Tibial nerve (tissue), 4 donors: ENCODE measurements at regions not wholly inside any gene's neighbourhood (a gene's known extent, or its start where the extent isn't known, plus 50 kb on each side); places are given as distances from the start of the nearest gene placed in this dataset.

ENCODE experiments used
- DNase-seq, 2 donors: peaks; one replicate each; pipeline ENCODE4 v3.0.0-alpha.2; 2019; ENCODE audit warnings: low spot score in 2 of 2
- H3K27ac ChIP-seq, 4 donors: fragments of 200-600 bp; sonication (generic) in 3 of 4; one replicate each; pipeline ENCODE4 v1.5.1; 2017 to 2019; ENCODE audit warnings: mild to moderate bottlenecking in 1 of 4
- H3K27me3 ChIP-seq, 2 donors: fragments of 200-600 bp; sonication (generic) in 1 of 2; one replicate each; pipeline versions ENCODE4 v1.5.1 to v1.6.0; 2017 to 2019
- H3K36me3 ChIP-seq, 3 donors: fragments of 200-600 bp; sonication (generic); one replicate each; pipeline ENCODE4 v1.5.1; 2018 to 2019
- H3K4me1 ChIP-seq, 4 donors: fragments of 200-600 bp; sonication (generic) in 3 of 4; one replicate each; pipeline ENCODE4 v1.5.1; 2017 to 2019
- H3K4me3 ChIP-seq, 4 donors: fragments of 200-600 bp; sonication (generic) in 3 of 4; one replicate each; pipeline ENCODE4 v1.5.1; 2017 to 2019; ENCODE audit warnings: mild to moderate bottlenecking in 1 of 4, moderate library complexity in 1 of 4
- H3K9me3 ChIP-seq, 4 donors: fragments of 200-600 bp; sonication (generic) in 3 of 4; one replicate each; pipeline ENCODE4 v1.5.1; 2017 to 2019
- EP300 ChIP-seq, 2 donors: sonication (generic); formaldehyde crosslinking; IDR thresholded peaks; one replicate each; pipeline ENCODE4 v1.6.1; 2017; ENCODE audit warnings: antibody characterized with exemption in 2 of 2, mild to moderate bottlenecking in 1 of 2
- POLR2A ChIP-seq, 2 donors: fragments of 450-650 bp; IDR thresholded peaks; one replicate each; pipeline ENCODE4 v1.6.1; 2017; ENCODE audit warnings: antibody characterized with exemption in 2 of 2, mild to moderate bottlenecking in 2 of 2, moderate library complexity in 2 of 2
- WGBS, 2 donors: methylation state at CpG; one replicate each; pipeline ENCODE4 v1.1.5; 2018; 5-methylcytosine and 5-hydroxymethylcytosine counted together
- TF ChIP-seq, protein P1 (sequence below), 5 experiments: fragments of 200-600 bp in 3 of 5; fragments of 450-650 bp in 2 of 5; sonication (generic) in 3 of 5; IDR thresholded peaks; one replicate each; pipeline ENCODE4 v1.5.1; 2016 to 2019; ENCODE audit warnings: antibody characterized with exemption in 5 of 5, mild to moderate bottlenecking in 3 of 5, moderate library complexity in 2 of 5

DNA sequence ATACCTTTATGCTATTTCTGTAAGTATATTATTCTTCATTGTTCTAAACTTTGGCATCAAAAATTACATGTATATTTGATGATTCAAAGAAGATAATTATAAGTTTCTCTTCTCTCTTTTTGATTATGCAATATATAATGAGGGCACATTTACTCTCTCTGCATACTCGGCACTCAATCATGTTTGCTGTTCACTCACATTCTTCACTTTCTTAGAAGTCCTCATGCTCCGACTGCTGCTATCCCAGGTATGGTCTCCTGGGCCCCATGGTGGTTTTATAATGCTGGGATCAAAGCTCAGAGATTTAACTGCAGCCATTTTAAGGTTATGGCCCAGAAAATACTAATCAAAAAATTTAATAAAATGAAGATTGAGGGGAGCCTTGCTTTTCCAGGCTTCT, 529.7 kb upstream of the IL12A start:
- peaks cover 0 to 8% (median 0%) of the 10 kb centered on the region in 4 donors for H3K4me1 ChIP-seq
- H3K27ac ChIP-seq = no peak overlapping the region
- H3K9me3 ChIP-seq = no peaks in the 10 kb centered on the region

DNA sequence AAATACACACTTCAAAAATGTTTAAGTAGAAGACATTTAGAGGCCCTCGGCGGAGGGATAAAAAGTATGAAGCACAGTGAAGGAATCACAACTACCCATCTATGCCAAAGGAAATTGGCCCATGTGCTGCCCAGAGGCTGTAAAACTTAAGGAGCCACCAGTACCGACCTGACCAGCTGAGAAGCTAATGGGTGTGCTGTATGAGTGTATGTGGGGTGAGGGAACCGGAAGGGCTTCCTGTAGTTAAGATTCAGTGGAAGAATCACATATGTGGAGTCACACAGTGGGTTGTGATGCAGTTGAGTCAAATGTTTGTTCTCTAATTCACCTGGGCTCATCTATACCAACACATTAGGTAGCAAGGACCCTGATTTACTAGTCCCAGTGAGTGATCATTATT, 516.0 kb upstream of the IL12A start:
- H3K9me3 ChIP-seq = peaks cover 0 to 4% (median 0%) of the 10 kb centered on the region in 4 donors
- H3K27me3 ChIP-seq = no peaks in the 10 kb centered on the region
- no peak for DNase-seq
- no peak overlapping the region for H3K4me3 ChIP-seq
- no peaks in the 10 kb centered on the region for H3K36me3 ChIP-seq
- H3K27ac ChIP-seq = no peak overlapping the region
- no peaks in the 10 kb centered on the region for H3K4me1 ChIP-seq
- no peak for TF ChIP-seq POLR2A (IDR thresholded peaks at IDR 0.05)
- TF ChIP-seq, protein P1, sequence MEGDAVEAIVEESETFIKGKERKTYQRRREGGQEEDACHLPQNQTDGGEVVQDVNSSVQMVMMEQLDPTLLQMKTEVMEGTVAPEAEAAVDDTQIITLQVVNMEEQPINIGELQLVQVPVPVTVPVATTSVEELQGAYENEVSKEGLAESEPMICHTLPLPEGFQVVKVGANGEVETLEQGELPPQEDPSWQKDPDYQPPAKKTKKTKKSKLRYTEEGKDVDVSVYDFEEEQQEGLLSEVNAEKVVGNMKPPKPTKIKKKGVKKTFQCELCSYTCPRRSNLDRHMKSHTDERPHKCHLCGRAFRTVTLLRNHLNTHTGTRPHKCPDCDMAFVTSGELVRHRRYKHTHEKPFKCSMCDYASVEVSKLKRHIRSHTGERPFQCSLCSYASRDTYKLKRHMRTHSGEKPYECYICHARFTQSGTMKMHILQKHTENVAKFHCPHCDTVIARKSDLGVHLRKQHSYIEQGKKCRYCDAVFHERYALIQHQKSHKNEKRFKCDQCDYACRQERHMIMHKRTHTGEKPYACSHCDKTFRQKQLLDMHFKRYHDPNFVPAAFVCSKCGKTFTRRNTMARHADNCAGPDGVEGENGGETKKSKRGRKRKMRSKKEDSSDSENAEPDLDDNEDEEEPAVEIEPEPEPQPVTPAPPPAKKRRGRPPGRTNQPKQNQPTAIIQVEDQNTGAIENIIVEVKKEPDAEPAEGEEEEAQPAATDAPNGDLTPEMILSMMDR (IDR thresholded peaks at IDR 0.05) = no peak
- TF ChIP-seq EP300 (IDR thresholded peaks at IDR 0.05) = no peak
- 60 to 67% methylated on average over 4 of the region's 4 CpGs for WGBS, 2 donors

More for the DNA sequence above, 529.7 kb upstream of the IL12A start:
- TF ChIP-seq, protein P1 (IDR thresholded peaks at IDR 0.05) = no peak
- TF ChIP-seq EP300 (IDR thresholded peaks at IDR 0.05) = no peak
- TF ChIP-seq POLR2A (IDR thresholded peaks at IDR 0.05) = no peak
- Histone ChIP-seq H3K4me3 (no peak overlapping the region), H3K27me3 (no peaks in the 10 kb centered on the region), H3K36me3 (no peaks in the 10 kb centered on the region)
- no peak for DNase-seq
- 77 to 83% methylated on average over 2 of the region's 2 CpGs for WGBS, 2 donors

DNA sequence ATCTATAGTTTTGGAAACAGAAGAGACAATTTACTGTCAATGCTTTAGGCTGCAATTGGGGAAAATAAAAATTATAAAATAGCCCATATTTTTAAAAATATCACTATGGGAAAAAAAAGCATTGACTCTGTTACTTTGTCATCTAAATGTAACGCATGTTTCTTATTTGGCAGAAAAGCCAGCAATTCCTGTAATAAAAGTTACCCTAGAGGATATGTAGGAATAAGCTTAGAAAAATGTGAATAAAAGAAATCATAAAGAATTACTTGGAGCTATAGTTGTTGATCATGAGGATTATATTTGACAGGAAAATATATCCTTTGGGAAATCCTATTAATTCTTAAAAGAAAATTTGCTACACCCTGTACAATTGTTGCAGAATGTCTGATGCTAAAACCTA, 515.4 kb upstream of the IL12A start:
- no peak overlapping the region for H3K27ac ChIP-seq
- no peak overlapping the region for H3K4me3 ChIP-seq
- no peaks in the 10 kb centered on the region for H3K4me1 ChIP-seq
- no peak for DNase-seq
- H3K36me3 ChIP-seq = no peaks in the 10 kb centered on the region
- no peaks in the 10 kb centered on the region for H3K27me3 ChIP-seq
- 57 to 65% methylated on average over 1 of the region's 1 CpG for WGBS, 2 donors
- peaks cover 0 to 8% (median 0%) of the 10 kb centered on the region in 4 donors for H3K9me3 ChIP-seq
- TF ChIP-seq, protein P1 (IDR thresholded peaks at IDR 0.05) = no peak
- TF ChIP-seq EP300 (IDR thresholded peaks at IDR 0.05) (no peak), POLR2A (IDR thresholded peaks at IDR 0.05) (no peak)

DNA sequence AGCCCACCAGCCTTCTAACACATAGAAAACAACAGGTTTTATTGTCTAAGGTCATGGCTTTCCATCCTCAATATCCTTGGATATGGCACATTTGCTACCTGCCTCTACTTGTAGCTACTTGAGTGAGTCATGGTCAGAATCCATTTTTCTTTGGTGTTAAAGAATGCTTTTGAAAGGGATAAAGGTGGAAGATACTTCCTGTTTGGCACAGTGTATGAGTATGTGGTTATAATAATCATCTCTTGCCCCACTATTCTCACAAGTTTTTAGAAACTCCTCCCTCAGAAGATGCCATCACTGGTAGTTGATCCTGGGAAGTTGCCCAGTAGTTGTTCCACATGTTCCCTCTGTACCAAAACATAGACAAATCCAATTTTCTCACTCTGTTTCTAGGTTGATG, 508.6 kb upstream of the IL12A start:
- H3K36me3 ChIP-seq = no peaks in the 10 kb centered on the region
- H3K27me3 ChIP-seq = no peaks in the 10 kb centered on the region
- H3K9me3 ChIP-seq = peaks cover 0 to 13% (median 0%) of the 10 kb centered on the region in 4 donors
- no peak overlapping the region for H3K27ac ChIP-seq
- DNase-seq = no peak
- no peaks in the 10 kb centered on the region for H3K4me1 ChIP-seq
- no peak overlapping the region for H3K4me3 ChIP-seq
- TF ChIP-seq, protein P1 (IDR thresholded peaks at IDR 0.05) = no peak
- no peak for TF ChIP-seq EP300 (IDR thresholded peaks at IDR 0.05)
- no peak for TF ChIP-seq POLR2A (IDR thresholded peaks at IDR 0.05)

DNA sequence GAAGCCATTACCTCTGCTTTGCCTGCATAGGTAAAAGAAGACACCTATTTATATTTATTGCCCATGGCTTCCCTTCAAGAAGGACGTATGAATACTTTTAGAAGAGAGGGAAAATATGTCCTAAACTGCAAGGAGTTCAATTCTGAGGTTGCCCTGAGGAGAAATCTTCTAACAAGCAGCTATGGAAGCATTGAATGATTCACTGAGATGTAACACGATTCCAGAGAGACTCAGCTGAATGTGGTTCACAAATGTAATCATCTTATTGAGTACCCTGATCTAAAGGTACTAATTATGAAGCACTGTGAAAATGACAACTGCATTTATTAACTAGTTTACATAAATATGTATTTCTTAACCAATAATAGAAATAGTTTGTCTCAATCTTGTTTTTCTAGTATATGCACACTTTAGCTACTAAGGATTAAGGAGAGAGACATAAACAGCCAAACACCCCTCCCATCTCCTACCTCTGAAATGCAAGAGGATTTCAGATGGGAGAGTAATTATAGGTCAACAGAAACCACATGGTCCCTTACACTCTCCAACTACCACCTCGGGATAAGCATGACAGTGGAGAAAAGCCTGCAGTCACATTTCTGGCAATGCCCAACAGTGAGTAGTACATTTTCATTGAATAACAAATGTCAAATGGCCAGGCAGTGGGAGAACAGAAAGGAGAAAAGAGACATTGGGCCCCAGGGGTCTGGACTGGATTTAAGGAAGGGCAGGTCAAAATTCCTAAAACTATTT, 506.2 kb upstream of the IL12A start:
- H3K4me3 ChIP-seq = no peak overlapping the region
- 36% methylated on average over 3 of the region's 3 CpGs for WGBS, 2 donors

More for the DNA sequence above, 506.2 kb upstream of the IL12A start:
- TF ChIP-seq EP300 (IDR thresholded peaks at IDR 0.05) (no peak), POLR2A (IDR thresholded peaks at IDR 0.05) (no peak)
- TF ChIP-seq, protein P1 (IDR thresholded peaks at IDR 0.05) = no peak
- DNase-seq = no peak
- Histone ChIP-seq H3K36me3 (no peaks in the 10 kb centered on the region), H3K27me3 (no peaks in the 10 kb centered on the region), H3K4me1 (no peaks in the 10 kb centered on the region), H3K9me3 (peaks cover 0 to 28% (median 0%) of the 10 kb centered on the region in 4 donors), H3K27ac (no peak overlapping the region)
